GM12878 (cell line): ENCODE measurements at regions not wholly inside any gene's neighbourhood (a gene's known extent, or its start where the extent isn't known, plus 50 kb on each side); places are given as distances from the start of the nearest gene placed in this dataset.

ENCODE experiments used
- ATAC-seq: fragments of 200-7000 bp; cut with Tn5 transposase; 3 replicates; pipeline ENCODE4 v1.9.1; 2020; ENCODE audit warnings: mild to moderate bottlenecking, moderate library complexity
- BruUV-seq: library from RNA; stranded (reverse); fragments of 400-500 nt; replicated peaks from 2 replicates; lab custom pipeline; 2021; lab: Mats Ljungman, UMichigan
- CTCF ChIA-PET: fragments of 300-600 bp; sonication (Branson Sonifier 250); formaldehyde crosslinking; extraction: SDS; loops from one replicate; lab custom pipeline; 2021; ENCODE audit warnings: inconsistent platforms; lab: Yijun Ruan, JAX
- POLR2A ChIA-PET: fragments of 350-600 bp; formaldehyde crosslinking; extraction: SDS; loops from one replicate; lab custom pipeline; 2021; ENCODE audit warnings: inconsistent platforms; lab: Charles Lee
- RAD21 ChIA-PET: fragments of 300-600 bp; sonication (Branson Sonifier 250); formaldehyde crosslinking; loops from one replicate; lab custom pipeline; 2023; ENCODE audit warnings: antibody characterized with exemption; ENCODE audit not compliant: unreplicated experiment; lab: Charles Lee
- SMC1A ChIA-PET: fragments of 300-600 bp; sonication (Branson Sonifier 250); formaldehyde crosslinking; loops from one replicate; lab custom pipeline; 2023; ENCODE audit not compliant: unreplicated experiment, uncharacterized antibody; lab: Charles Lee
- DNase-seq: peaks from one replicate; pipeline ENCODE4 v3.0.0-alpha.2; 2011; ENCODE audit warnings: low read depth, low spot score
- FAIRE-seq: peaks from 3 replicates; lab custom pipeline; 2011; peaks lifted over from hg19 to GRCh38; lab: Jason Lieb, UNC
- H2AFZ ChIP-seq: 2 replicates; pipeline ENCODE4 v1.6.0; 2011; ENCODE audit warnings: low read depth, low read length, control low read depth; ENCODE audit not compliant: control insufficient read depth
- H3K27ac ChIP-seq: 2 replicates; pipeline ENCODE4 v1.5.1; 2011; ENCODE audit warnings: control low read depth; ENCODE audit not compliant: control insufficient read depth, insufficient read depth
- H3K27me3 ChIP-seq, 2 experiments: replicated peaks in 1 of 2; 2 replicates each; pipeline versions ENCODE4 v1.6.0 to v1.6.1; 2011; ENCODE audit warnings: low read length in 1 of 2; ENCODE audit not compliant: control insufficient read depth in 2 of 2, insufficient read depth in 2 of 2
- H3K36me3 ChIP-seq, 2 experiments: 2 replicates each; pipeline ENCODE4 v1.5.1; 2011; ENCODE audit warnings: low read length in 1 of 2; ENCODE audit not compliant: control insufficient read depth in 2 of 2, insufficient read depth in 2 of 2
- H3K4me1 ChIP-seq: 2 replicates; pipeline ENCODE4 v1.6.1; 2011; ENCODE audit warnings: mild to moderate bottlenecking, low read length, moderate library complexity, mixed read lengths; ENCODE audit not compliant: control insufficient read depth, insufficient read depth
- H3K4me2 ChIP-seq: 2 replicates; pipeline ENCODE4 v1.6.0; 2011; ENCODE audit warnings: control low read depth; ENCODE audit not compliant: control insufficient read depth, insufficient read depth
- H3K4me3 ChIP-seq: fragments of 200-600 bp; sonication (generic); 2 replicates; pipeline ENCODE4 v1.5.1; 2016
- H3K79me2 ChIP-seq: 2 replicates; pipeline ENCODE4 v1.6.0; 2011; ENCODE audit warnings: low read length; ENCODE audit not compliant: control insufficient read depth, insufficient read depth
- H3K9ac ChIP-seq: 2 replicates; pipeline ENCODE4 v1.8.0; 2011; ENCODE audit warnings: low read length, control low read depth, mixed read lengths; ENCODE audit not compliant: control insufficient read depth, insufficient read depth
- H3K9me3 ChIP-seq: replicated peaks from 3 replicates; pipeline ENCODE4 v1.5.1; 2011; ENCODE audit warnings: mild to moderate bottlenecking, low read length; ENCODE audit not compliant: control insufficient read depth, insufficient read depth
- H4K20me1 ChIP-seq: 2 replicates; pipeline ENCODE4 v1.6.0; 2011; ENCODE audit not compliant: control insufficient read depth, insufficient read depth
- NR2C1 ChIP-seq: fragments of 450-650 bp; IDR thresholded peaks from 2 replicates; pipeline ENCODE4 v1.6.1; 2017; ENCODE audit warnings: antibody characterized with exemption, mild to moderate bottlenecking, moderate library complexity
- NR2F1 ChIP-seq: fragments of 450-650 bp; conservative IDR thresholded peaks from 2 replicates; pipeline ENCODE4 v1.6.1; 2017; ENCODE audit warnings: mild to moderate bottlenecking
- SPI1 ChIP-seq: IDR thresholded peaks from 2 replicates; pipeline ENCODE4 v1.6.1; 2011; ENCODE audit warnings: low read depth, mild to moderate bottlenecking, low read length, moderate library complexity, borderline replicate concordance; ENCODE audit not compliant: insufficient read depth
- TARDBP ChIP-seq: IDR thresholded peaks from 2 replicates; pipeline ENCODE4 v1.6.1; 2016; ENCODE audit warnings: borderline replicate concordance
- WGBS: methylation state at CpG from one replicate; pipeline ENCODE4 v1.1.6; 2016; ENCODE audit warnings: low lambda C conversion rate; ENCODE audit not compliant: insufficient replicate concordance, insufficient coverage; ENCODE audit errors: missing lambda C conversion rate; 5-methylcytosine and 5-hydroxymethylcytosine counted together
- in situ Hi-C: fragments of 300-500 bp; cut with MboI; formaldehyde crosslinking; loops from 9 replicates; pipeline ENCODE4 v1.14.3; 2018; ENCODE audit warnings: mixed read lengths
- intact Hi-C: fragments of 100-400 bp; cut with micrococcal nuclease; formaldehyde crosslinking; loops from one replicate; pipeline ENCODE4 v1.14.2; 2022; ENCODE audit not compliant: unreplicated experiment
- TF ChIP-seq, protein P1 (sequence below): fragments of 150-350 bp; IDR thresholded peaks from 2 replicates; pipeline ENCODE4 v1.6.1; 2014; ENCODE audit warnings: mild to moderate bottlenecking, low read depth, low read length
- TF ChIP-seq, protein P2 (sequence below): fragments of 450-650 bp; IDR thresholded peaks from 2 replicates; pipeline ENCODE4 v1.6.1; 2017; ENCODE audit warnings: borderline replicate concordance

DNA sequence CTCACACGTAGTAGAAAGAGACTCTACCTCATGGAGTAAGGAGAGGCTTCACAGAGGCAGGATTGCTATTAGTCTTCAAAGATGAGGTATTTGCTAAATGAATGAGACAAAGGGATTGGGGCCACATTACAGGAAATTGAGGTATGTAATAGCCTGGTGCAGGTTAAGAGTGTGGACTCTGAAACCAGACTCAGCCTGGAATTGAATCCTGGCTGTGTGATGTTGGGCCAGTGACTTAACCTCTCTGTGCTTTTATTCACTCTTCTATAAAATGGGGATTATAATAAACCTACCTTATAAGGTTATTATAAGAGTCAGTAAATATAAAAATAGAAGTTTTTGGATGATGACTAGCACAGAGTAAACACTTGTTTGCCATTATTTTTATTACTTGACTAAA, 64.7 kb upstream of the ATRNL1 start:
- ATAC-seq (no peak), DNase-seq (no peak), FAIRE-seq (no peak)
- BruUV-seq, result no TSS peak
- Histone ChIP-seq H3K9me3 (no peaks in the 10 kb centered on the region), H3K27ac (no peak overlapping the region), H2AFZ (no peak overlapping the region), H4K20me1 (no peaks in the 10 kb centered on the region), H3K4me3 (no peak overlapping the region), H3K4me2 (no peak overlapping the region), H3K4me1 (no peaks in the 10 kb centered on the region; the same call in 1 of the 2 replicates), H3K36me3 (no peaks in the 10 kb centered on the region), H3K9ac (no peak overlapping the region), H3K27me3 (no peaks in the 10 kb centered on the region), H3K79me2 (no peaks in the 10 kb centered on the region)
- ChIA-PET SMC1A (no interaction called here), RAD21 (no interaction called here), CTCF (no interaction called here), POLR2A (no interaction called here)
- no peak for TF ChIP-seq TARDBP
- TF ChIP-seq SPI1, result no peak
- no peak for TF ChIP-seq NR2F1
- TF ChIP-seq, protein P1, sequence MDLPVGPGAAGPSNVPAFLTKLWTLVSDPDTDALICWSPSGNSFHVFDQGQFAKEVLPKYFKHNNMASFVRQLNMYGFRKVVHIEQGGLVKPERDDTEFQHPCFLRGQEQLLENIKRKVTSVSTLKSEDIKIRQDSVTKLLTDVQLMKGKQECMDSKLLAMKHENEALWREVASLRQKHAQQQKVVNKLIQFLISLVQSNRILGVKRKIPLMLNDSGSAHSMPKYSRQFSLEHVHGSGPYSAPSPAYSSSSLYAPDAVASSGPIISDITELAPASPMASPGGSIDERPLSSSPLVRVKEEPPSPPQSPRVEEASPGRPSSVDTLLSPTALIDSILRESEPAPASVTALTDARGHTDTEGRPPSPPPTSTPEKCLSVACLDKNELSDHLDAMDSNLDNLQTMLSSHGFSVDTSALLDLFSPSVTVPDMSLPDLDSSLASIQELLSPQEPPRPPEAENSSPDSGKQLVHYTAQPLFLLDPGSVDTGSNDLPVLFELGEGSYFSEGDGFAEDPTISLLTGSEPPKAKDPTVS, result no peak
- TF ChIP-seq NR2C1, result no peak
- TF ChIP-seq, protein P2, sequence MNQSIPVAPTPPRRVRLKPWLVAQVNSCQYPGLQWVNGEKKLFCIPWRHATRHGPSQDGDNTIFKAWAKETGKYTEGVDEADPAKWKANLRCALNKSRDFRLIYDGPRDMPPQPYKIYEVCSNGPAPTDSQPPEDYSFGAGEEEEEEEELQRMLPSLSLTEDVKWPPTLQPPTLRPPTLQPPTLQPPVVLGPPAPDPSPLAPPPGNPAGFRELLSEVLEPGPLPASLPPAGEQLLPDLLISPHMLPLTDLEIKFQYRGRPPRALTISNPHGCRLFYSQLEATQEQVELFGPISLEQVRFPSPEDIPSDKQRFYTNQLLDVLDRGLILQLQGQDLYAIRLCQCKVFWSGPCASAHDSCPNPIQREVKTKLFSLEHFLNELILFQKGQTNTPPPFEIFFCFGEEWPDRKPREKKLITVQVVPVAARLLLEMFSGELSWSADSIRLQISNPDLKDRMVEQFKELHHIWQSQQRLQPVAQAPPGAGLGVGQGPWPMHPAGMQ, result no peak
- intact Hi-C loops, result no loop called here
- WGBS, result 0% methylated on average over 1 of the region's 1 CpG
- in situ Hi-C loops, result no loop called here
